ENCODE measurements at regions not wholly inside any gene's neighbourhood (a gene's known extent, or its start where the extent isn't known, plus 50 kb on each side); places are given as distances from the start of the nearest gene placed in this dataset.

DNA sequence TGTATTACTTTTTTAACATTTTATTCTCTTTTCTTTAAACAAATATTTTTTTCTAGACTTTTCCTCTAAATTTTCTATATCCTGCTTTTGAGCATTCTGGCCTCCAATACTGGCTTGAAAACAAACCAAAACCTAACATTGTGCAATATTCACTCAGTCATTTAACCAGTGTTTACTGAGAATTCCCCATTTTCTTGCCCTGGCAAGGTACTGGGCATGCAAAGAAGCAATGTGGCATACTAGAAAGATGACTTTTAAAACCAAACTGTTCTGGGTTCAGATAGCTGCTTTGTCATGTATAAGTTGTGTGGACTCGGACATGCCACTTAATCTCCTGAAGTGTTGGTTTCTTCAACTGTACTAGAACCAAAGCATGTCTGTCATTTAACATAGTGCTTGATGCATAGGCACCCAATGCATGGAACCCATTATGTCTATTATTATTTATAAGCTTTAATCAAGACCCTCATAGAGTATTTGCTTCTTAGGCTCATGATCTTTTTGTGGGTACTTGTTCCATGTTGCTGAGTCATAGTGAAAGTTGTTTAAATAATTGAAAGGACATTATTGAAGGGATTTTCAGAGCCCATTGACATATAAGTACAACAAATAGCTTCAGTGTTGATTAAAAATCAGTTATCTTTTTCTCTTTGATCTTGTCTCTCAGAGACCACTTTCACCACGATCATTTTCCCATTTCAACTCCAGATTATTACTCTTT is 185.4 kb upstream of the OSR1 start:
- TF ChIP-seq, protein P1, sequence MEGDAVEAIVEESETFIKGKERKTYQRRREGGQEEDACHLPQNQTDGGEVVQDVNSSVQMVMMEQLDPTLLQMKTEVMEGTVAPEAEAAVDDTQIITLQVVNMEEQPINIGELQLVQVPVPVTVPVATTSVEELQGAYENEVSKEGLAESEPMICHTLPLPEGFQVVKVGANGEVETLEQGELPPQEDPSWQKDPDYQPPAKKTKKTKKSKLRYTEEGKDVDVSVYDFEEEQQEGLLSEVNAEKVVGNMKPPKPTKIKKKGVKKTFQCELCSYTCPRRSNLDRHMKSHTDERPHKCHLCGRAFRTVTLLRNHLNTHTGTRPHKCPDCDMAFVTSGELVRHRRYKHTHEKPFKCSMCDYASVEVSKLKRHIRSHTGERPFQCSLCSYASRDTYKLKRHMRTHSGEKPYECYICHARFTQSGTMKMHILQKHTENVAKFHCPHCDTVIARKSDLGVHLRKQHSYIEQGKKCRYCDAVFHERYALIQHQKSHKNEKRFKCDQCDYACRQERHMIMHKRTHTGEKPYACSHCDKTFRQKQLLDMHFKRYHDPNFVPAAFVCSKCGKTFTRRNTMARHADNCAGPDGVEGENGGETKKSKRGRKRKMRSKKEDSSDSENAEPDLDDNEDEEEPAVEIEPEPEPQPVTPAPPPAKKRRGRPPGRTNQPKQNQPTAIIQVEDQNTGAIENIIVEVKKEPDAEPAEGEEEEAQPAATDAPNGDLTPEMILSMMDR (IDR thresholded peaks at IDR 0.05), result no peak
- TF ChIP-seq POLR2A (IDR thresholded peaks at IDR 0.05), result no peak

Data from adrenal gland (tissue), 5 donors.